22Rv1 (cell line): ENCODE measurements at regions not wholly inside any gene's neighbourhood (a gene's known extent, or its start where the extent isn't known, plus 50 kb on each side); places are given as distances from the start of the nearest gene placed in this dataset.

Experiments used
- ZFX ChIP-seq: fragments of 450-650 bp; IDR thresholded peaks from 2 replicates; pipeline ENCODE4 v1.6.1; 2017; ENCODE audit warnings: antibody characterized with exemption, borderline replicate concordance
- TF ChIP-seq, protein P1 (sequence below): fragments of 450-650 bp; IDR thresholded peaks from 2 replicates; pipeline ENCODE4 v1.5.1; 2017; ENCODE audit warnings: mild to moderate bottlenecking

DNA sequence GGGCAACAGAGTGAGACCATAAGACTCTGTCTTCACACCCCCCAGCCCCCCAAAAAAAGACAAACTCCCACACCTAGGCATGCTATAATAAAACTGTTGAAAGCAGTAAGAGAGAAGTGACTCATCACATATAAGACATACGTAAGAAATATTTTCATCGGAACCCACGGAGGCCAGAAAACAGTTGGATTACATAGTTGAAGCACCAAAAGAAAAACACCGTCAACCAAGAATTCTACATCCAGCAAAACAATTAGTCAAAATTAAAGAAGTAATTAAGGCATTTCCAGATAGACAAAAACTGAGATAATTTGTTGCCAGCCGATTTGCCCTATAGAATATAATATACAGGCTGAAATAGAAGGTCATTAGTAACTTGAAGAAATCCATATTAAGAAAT is 128.7 kb downstream of the VAPA start:
- TF ChIP-seq, protein P1, sequence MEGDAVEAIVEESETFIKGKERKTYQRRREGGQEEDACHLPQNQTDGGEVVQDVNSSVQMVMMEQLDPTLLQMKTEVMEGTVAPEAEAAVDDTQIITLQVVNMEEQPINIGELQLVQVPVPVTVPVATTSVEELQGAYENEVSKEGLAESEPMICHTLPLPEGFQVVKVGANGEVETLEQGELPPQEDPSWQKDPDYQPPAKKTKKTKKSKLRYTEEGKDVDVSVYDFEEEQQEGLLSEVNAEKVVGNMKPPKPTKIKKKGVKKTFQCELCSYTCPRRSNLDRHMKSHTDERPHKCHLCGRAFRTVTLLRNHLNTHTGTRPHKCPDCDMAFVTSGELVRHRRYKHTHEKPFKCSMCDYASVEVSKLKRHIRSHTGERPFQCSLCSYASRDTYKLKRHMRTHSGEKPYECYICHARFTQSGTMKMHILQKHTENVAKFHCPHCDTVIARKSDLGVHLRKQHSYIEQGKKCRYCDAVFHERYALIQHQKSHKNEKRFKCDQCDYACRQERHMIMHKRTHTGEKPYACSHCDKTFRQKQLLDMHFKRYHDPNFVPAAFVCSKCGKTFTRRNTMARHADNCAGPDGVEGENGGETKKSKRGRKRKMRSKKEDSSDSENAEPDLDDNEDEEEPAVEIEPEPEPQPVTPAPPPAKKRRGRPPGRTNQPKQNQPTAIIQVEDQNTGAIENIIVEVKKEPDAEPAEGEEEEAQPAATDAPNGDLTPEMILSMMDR, result no peak
- TF ChIP-seq ZFX, result no peak
